Ishikawa (cell line): ENCODE measurements at regions not wholly inside any gene's neighbourhood (a gene's known extent, or its start where the extent isn't known, plus 50 kb on each side); places are given as distances from the start of the nearest gene placed in this dataset.

Experiments used
- CEBPB ChIP-seq: IDR thresholded peaks from 2 replicates; pipeline ENCODE4 v1.6.1; 2012
- CREB1 ChIP-seq: IDR thresholded peaks from 2 replicates; pipeline ENCODE4 v1.6.1; 2012; ENCODE audit warnings: low read depth
- EGR1 ChIP-seq: IDR thresholded peaks from 2 replicates; pipeline ENCODE4 v1.6.1; 2012
- EP300 ChIP-seq: IDR thresholded peaks from 2 replicates; pipeline ENCODE4 v1.6.1; 2012; ENCODE audit warnings: borderline replicate concordance
- MAX ChIP-seq: IDR thresholded peaks from 2 replicates; pipeline ENCODE4 v1.6.1; 2012
- NFIC ChIP-seq: IDR thresholded peaks from 2 replicates; pipeline ENCODE4 v1.6.1; 2012
- RAD21 ChIP-seq: IDR thresholded peaks from 2 replicates; pipeline ENCODE4 v1.6.1; 2012; ENCODE audit warnings: low read depth
- REST ChIP-seq: IDR thresholded peaks from 2 replicates; pipeline ENCODE4 v1.6.1; 2012; ENCODE audit warnings: low read depth, mild to moderate bottlenecking
- TAF1 ChIP-seq: IDR thresholded peaks from 2 replicates; pipeline ENCODE4 v1.6.1; 2012; ENCODE audit warnings: low read depth, mild to moderate bottlenecking
- YY1 ChIP-seq: IDR thresholded peaks from 2 replicates; pipeline ENCODE4 v1.6.1; 2012; ENCODE audit warnings: low read depth
- ZBTB7A ChIP-seq: IDR thresholded peaks from 2 replicates; pipeline ENCODE4 v1.6.1; 2012; ENCODE audit warnings: low read depth

- TF ChIP-seq RAD21 (no peak), EP300 (no peak), REST (no peak), MAX (no peak), CEBPB (no peak), TAF1 (no peak), YY1 (no peak), ZBTB7A (no peak), NFIC (no peak), CREB1 (no peak), EGR1 (no peak)
Measured at GRCh38 chr10:130994191-130994590, 317.3 kb downstream of the TCERG1L start.
